IMR-90 (cell line): ENCODE measurements at regions not wholly inside any gene's neighbourhood (a gene's known extent, or its start where the extent isn't known, plus 50 kb on each side); places are given as distances from the start of the nearest gene placed in this dataset.

Experiments used
- ATAC-seq: fragments of 200-7000 bp; cut with Tn5 transposase; 2 replicates; pipeline ENCODE4 v1.9.1; 2020; ENCODE audit warnings: low read depth, mild to moderate bottlenecking, moderate library complexity
- BruUV-seq: library from RNA; stranded (reverse); fragments of 400-500 nt; replicated peaks from 2 replicates; lab custom pipeline; 2021; lab: Mats Ljungman, UMichigan
- CTCF ChIA-PET: fragments of 300-600 bp; formaldehyde crosslinking; extraction: SDS; loops from one replicate; lab custom pipeline; 2021; ENCODE audit warnings: antibody characterized with exemption; lab: Yijun Ruan, JAX
- POLR2A ChIA-PET: fragments of 300-600 bp; sonication (Branson Sonifier 250); formaldehyde crosslinking; loops from one replicate; lab custom pipeline; 2022; ENCODE audit warnings: antibody characterized with exemption; ENCODE audit not compliant: unreplicated experiment; lab: Charles Lee
- DNase-seq: peaks from one replicate; pipeline ENCODE4 v3.0.0; 2013
- H2AFZ ChIP-seq: replicated peaks from 2 replicates; pipeline ENCODE3; 2013; ENCODE audit warnings: low read length, mild to moderate bottlenecking; ENCODE audit not compliant: poor library complexity
- H2AK5ac ChIP-seq: 2 replicates; pipeline ENCODE4 v1.6.1; 2013; ENCODE audit warnings: low read depth, low read length, inconsistent platforms
- H2AK9ac ChIP-seq: replicated peaks from 2 replicates; pipeline ENCODE3; 2013; ENCODE audit warnings: mild to moderate bottlenecking, low read depth, low read length, moderate library complexity; ENCODE audit not compliant: poor library complexity
- H2BK120ac ChIP-seq: 2 replicates; pipeline ENCODE4 v1.6.1; 2013; ENCODE audit warnings: low read depth, low read length, inconsistent platforms
- H2BK15ac ChIP-seq: 3 replicates; pipeline ENCODE4 v1.6.1; 2013; ENCODE audit warnings: low read depth, low read length, inconsistent platforms
- H2BK20ac ChIP-seq: 2 replicates; pipeline ENCODE4 v1.6.1; 2013; ENCODE audit warnings: low read depth, mild to moderate bottlenecking, inconsistent platforms, low read length, moderate library complexity
- H2BK5ac ChIP-seq: 2 replicates; pipeline ENCODE4 v1.6.1; 2013; ENCODE audit warnings: mild to moderate bottlenecking, low read depth, low read length, inconsistent platforms; ENCODE audit not compliant: poor library complexity, severe bottlenecking
- H3K14ac ChIP-seq: replicated peaks from 2 replicates; pipeline ENCODE4 v1.6.1; 2013; ENCODE audit warnings: low read depth, low read length, inconsistent platforms
- H3K18ac ChIP-seq: 2 replicates; pipeline ENCODE4 v1.6.1; 2013; ENCODE audit warnings: low read depth, low read length, control low read depth
- H3K23ac ChIP-seq: 2 replicates; pipeline ENCODE4 v1.6.1; 2013; ENCODE audit warnings: low read depth, low read length, inconsistent platforms
- H3K27ac ChIP-seq: 2 replicates; pipeline ENCODE4 v1.5.1; 2013; ENCODE audit warnings: mild to moderate bottlenecking, control low read depth, low read length; ENCODE audit not compliant: insufficient read depth
- H3K27me3 ChIP-seq: 2 replicates; pipeline ENCODE4 v1.6.1; 2013; ENCODE audit warnings: low read length; ENCODE audit not compliant: control insufficient read depth, insufficient read depth
- H3K36me3 ChIP-seq: 2 replicates; pipeline ENCODE4 v1.6.1; 2013; ENCODE audit warnings: low read length, mixed read lengths; ENCODE audit not compliant: control insufficient read depth, insufficient read depth
- H3K4ac ChIP-seq: 2 replicates; pipeline ENCODE4 v1.6.1; 2013; ENCODE audit warnings: low read depth, low read length, inconsistent platforms
- H3K4me1 ChIP-seq: 2 replicates; pipeline ENCODE4 v1.6.1; 2013; ENCODE audit warnings: low read length, mixed read lengths; ENCODE audit not compliant: control insufficient read depth, insufficient read depth
- H3K4me2 ChIP-seq: 2 replicates; pipeline ENCODE4 v1.6.1; 2013; ENCODE audit warnings: low read depth, mild to moderate bottlenecking, control low read depth, low read length, moderate library complexity
- H3K4me3 ChIP-seq: 2 replicates; pipeline ENCODE4 v1.5.1; 2013; ENCODE audit warnings: low read depth, mild to moderate bottlenecking, control low read depth, low read length, moderate library complexity; ENCODE audit not compliant: insufficient read depth
- H3K56ac ChIP-seq: 2 replicates; pipeline ENCODE4 v1.6.1; 2013; ENCODE audit warnings: low read length, inconsistent platforms; ENCODE audit not compliant: insufficient read depth; ENCODE audit errors: extremely low read depth
- H3K79me1 ChIP-seq, 2 experiments: 2 replicates each; pipeline ENCODE4 v1.6.1; 2013; ENCODE audit warnings: low read length in 2 of 2, inconsistent platforms in 1 of 2, low read depth in 1 of 2
- H3K9ac ChIP-seq: 2 replicates; pipeline ENCODE4 v1.6.1; 2013; ENCODE audit warnings: low read depth, low read length, control low read depth
- H3K9me1 ChIP-seq: 2 replicates; pipeline ENCODE4 v1.6.1; 2013; ENCODE audit warnings: low read length, inconsistent platforms; ENCODE audit not compliant: insufficient read depth
- H3K9me3 ChIP-seq: 2 replicates; pipeline ENCODE4 v1.6.1; 2013; ENCODE audit warnings: low read length; ENCODE audit not compliant: control insufficient read depth, insufficient read depth
- H4K20me1 ChIP-seq: 2 replicates; pipeline ENCODE4 v1.6.1; 2013; ENCODE audit warnings: low read length, inconsistent platforms; ENCODE audit not compliant: insufficient read depth
- H4K5ac ChIP-seq: 2 replicates; pipeline ENCODE4 v1.6.1; 2013; ENCODE audit warnings: mild to moderate bottlenecking, low read depth, low read length, control low read depth
- H4K8ac ChIP-seq, 2 experiments: 2 replicates each; pipeline ENCODE4 v1.6.1; 2013; ENCODE audit warnings: low read depth in 2 of 2, low read length in 2 of 2, control low read depth in 1 of 2, inconsistent platforms in 1 of 2
- H4K91ac ChIP-seq: 2 replicates; pipeline ENCODE4 v1.6.1; 2013; ENCODE audit warnings: low read depth, low read length, inconsistent platforms; ENCODE audit not compliant: insufficient read depth
- BHLHE40 ChIP-seq: fragments of 150-350 bp; IDR thresholded peaks from 2 replicates; pipeline ENCODE4 v1.6.1; 2016; ENCODE audit warnings: mild to moderate bottlenecking, low read depth, low read length
- CHD1 ChIP-seq: IDR thresholded peaks from 2 replicates; pipeline ENCODE4 v1.6.1; 2012; ENCODE audit warnings: low read depth, low read length, improper control_type of control experiment
- FOS ChIP-seq: fragments of 150-350 bp; IDR thresholded peaks from 2 replicates; pipeline ENCODE4 v1.6.1; 2016; ENCODE audit warnings: low read depth, low read length
- MAFK ChIP-seq: IDR thresholded peaks from 2 replicates; pipeline ENCODE4 v1.6.1; 2012; ENCODE audit warnings: low read depth, low read length, improper control_type of control experiment
- NFE2L2 ChIP-seq: fragments of 150-350 bp; IDR thresholded peaks from 2 replicates; pipeline ENCODE4 v1.6.1; 2016; ENCODE audit warnings: low read depth, mild to moderate bottlenecking, low read length
- POLR2A ChIP-seq: IDR thresholded peaks from 2 replicates; pipeline ENCODE4 v1.6.1; 2012; ENCODE audit warnings: mild to moderate bottlenecking, low read depth, low read length
- RAD21 ChIP-seq: IDR thresholded peaks from 2 replicates; pipeline ENCODE4 v1.6.1; 2012; ENCODE audit warnings: low read length, improper control_type of control experiment
- RCOR1 ChIP-seq: IDR thresholded peaks from 2 replicates; pipeline ENCODE4 v1.6.1; 2012; ENCODE audit warnings: mild to moderate bottlenecking, low read length, improper control_type of control experiment; ENCODE audit not compliant: insufficient replicate concordance
- RFX5 ChIP-seq: IDR thresholded peaks from 2 replicates; pipeline ENCODE4 v1.8.0; 2012; ENCODE audit warnings: low read depth, mild to moderate bottlenecking, low read length, moderate library complexity
- WGBS, 2 experiments: methylation state at CpG; one replicate each; pipeline versions ENCODE4 v1.1.5 to v1.1.7; 2013; ENCODE audit warnings: missing lambda C conversion rate in 2 of 2; ENCODE audit not compliant: insufficient read length in 1 of 2; ENCODE audit errors: extremely low coverage in 2 of 2; 5-methylcytosine and 5-hydroxymethylcytosine counted together
- dilution Hi-C: fragments of 300-500 bp; cut with HindIII; formaldehyde crosslinking; loops from one replicate; pipeline ENCODE4 v1.14.3; 2018; ENCODE audit warnings: low sequenced_read_pairs; ENCODE audit not compliant: unreplicated experiment
- in situ Hi-C: fragments of 300-500 bp; cut with MboI; formaldehyde crosslinking; loops from 3 replicates; pipeline ENCODE4 v1.14.3; 2019; ENCODE audit warnings: low sequenced_read_pairs, inconsistent platforms, mixed read lengths
- intact Hi-C: fragments of 100-400 bp; cut with micrococcal nuclease; formaldehyde crosslinking; loops from 2 replicates; pipeline ENCODE4 v1.10.0; 2022
- TF ChIP-seq, protein P1 (sequence below): conservative IDR thresholded peaks from 2 replicates; pipeline ENCODE4 v1.5.1; 2012; ENCODE audit warnings: mild to moderate bottlenecking, low read depth, low read length, improper control_type of control experiment
- TF ChIP-seq, protein P2 (sequence below): fragments of 150-350 bp; IDR thresholded peaks from 2 replicates; pipeline ENCODE4 v1.6.1; 2017; ENCODE audit warnings: mild to moderate bottlenecking, antibody characterized with exemption, low read length, low read depth

GRCh38 chr6:138028893-138029292 lies 78.3 kb downstream of the PERP start:
- no peak overlapping the region for H3K56ac ChIP-seq
- no peak overlapping the region for H3K27ac ChIP-seq
- CTCF ChIA-PET, result no interaction called here
- TF ChIP-seq NFE2L2 (no peak), RCOR1 (no peak), MAFK (no peak), FOS (no peak), RFX5 (no peak), BHLHE40 (no peak), CHD1 (no peak), RAD21 (no peak), POLR2A (no peak)
- TF ChIP-seq, protein P1, sequence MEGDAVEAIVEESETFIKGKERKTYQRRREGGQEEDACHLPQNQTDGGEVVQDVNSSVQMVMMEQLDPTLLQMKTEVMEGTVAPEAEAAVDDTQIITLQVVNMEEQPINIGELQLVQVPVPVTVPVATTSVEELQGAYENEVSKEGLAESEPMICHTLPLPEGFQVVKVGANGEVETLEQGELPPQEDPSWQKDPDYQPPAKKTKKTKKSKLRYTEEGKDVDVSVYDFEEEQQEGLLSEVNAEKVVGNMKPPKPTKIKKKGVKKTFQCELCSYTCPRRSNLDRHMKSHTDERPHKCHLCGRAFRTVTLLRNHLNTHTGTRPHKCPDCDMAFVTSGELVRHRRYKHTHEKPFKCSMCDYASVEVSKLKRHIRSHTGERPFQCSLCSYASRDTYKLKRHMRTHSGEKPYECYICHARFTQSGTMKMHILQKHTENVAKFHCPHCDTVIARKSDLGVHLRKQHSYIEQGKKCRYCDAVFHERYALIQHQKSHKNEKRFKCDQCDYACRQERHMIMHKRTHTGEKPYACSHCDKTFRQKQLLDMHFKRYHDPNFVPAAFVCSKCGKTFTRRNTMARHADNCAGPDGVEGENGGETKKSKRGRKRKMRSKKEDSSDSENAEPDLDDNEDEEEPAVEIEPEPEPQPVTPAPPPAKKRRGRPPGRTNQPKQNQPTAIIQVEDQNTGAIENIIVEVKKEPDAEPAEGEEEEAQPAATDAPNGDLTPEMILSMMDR, result no peak
- TF ChIP-seq, protein P2, sequence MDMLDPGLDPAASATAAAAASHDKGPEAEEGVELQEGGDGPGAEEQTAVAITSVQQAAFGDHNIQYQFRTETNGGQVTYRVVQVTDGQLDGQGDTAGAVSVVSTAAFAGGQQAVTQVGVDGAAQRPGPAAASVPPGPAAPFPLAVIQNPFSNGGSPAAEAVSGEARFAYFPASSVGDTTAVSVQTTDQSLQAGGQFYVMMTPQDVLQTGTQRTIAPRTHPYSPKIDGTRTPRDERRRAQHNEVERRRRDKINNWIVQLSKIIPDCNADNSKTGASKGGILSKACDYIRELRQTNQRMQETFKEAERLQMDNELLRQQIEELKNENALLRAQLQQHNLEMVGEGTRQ, result no peak
- intact Hi-C loops (no loop called here), in situ Hi-C loops (no loop called here), dilution Hi-C loops (no loop called here)
- no peaks in the 10 kb centered on the region for H3K36me3 ChIP-seq
- H2AFZ ChIP-seq, result no peak overlapping the region
- H2AK5ac ChIP-seq, result no peak overlapping the region
- POLR2A ChIA-PET, result no interaction called here
- no peak overlapping the region for H4K5ac ChIP-seq
- no peaks in the 10 kb centered on the region for H3K79me1 ChIP-seq
- no TSS peak for BruUV-seq
- H3K4me1 ChIP-seq, result no peaks in the 10 kb centered on the region
- peaks cover 15% of the 10 kb centered on the region for H3K27me3 ChIP-seq
- no peak overlapping the region for H4K91ac ChIP-seq
- H4K8ac ChIP-seq, result no peak overlapping the region
- H3K4me2 ChIP-seq, result no peak overlapping the region
- H3K14ac ChIP-seq, result no peak overlapping the region
- DNase-seq (no peak), ATAC-seq (no peak)
- H3K9ac ChIP-seq, result no peak overlapping the region
- H4K20me1 ChIP-seq, result no peaks in the 10 kb centered on the region
- H2BK15ac ChIP-seq, result no peak overlapping the region
- H3K9me1 ChIP-seq, result no peaks in the 10 kb centered on the region
- no peak overlapping the region for H3K23ac ChIP-seq
- H3K4me3 ChIP-seq, result no peak overlapping the region
- WGBS, 2 experiments, result 67% methylated on average over 5 of the region's 6 CpGs; no CpG with 5 or more reads in 1 of the 2 experiments
- H2BK120ac ChIP-seq, result no peak overlapping the region
- H2BK20ac ChIP-seq, result no peak overlapping the region
- no peak overlapping the region for H3K4ac ChIP-seq
- no peaks in the 10 kb centered on the region for H3K9me3 ChIP-seq
- no peak overlapping the region for H3K18ac ChIP-seq
- no peak overlapping the region for H2BK5ac ChIP-seq
- H2AK9ac ChIP-seq, result no peak overlapping the region
